Stimulated activated CD8-positive, alpha-beta memory T cell treated with anti-CD3 and anti-CD28 coated beads, Interleukin-7, amount 100 ng/mL, for 4 hours (primary cell): ENCODE measurements at regions not wholly inside any gene's neighbourhood (a gene's known extent, or its start where the extent isn't known, plus 50 kb on each side); places are given as distances from the start of the nearest gene placed in this dataset.
"Not testable (repeated sequence)": the region's sequence is repeated elsewhere in the genome, so short reads cannot be mapped to it uniquely, and the experiment has no call there.

Source experiments
- DNase-seq, 2 donors: peaks; one replicate each; pipeline ENCODE4 v3.0.0-alpha.2; 2020; ENCODE audit warnings: low read depth in 2 of 2

- no peak for DNase-seq
Observed at GRCh38 chr7:149635561-149636329, 137.6 kb downstream of the ZNF467 start.

GRCh38 chr7:149633976-149634945, 136.7 kb upstream of the ZNF746 start:
- DNase-seq, result no peak

- not testable (repeated sequence) for DNase-seq
Observed at GRCh38 chr7:149628361-149629149, 130.9 kb upstream of the ZNF746 start.

- DNase-seq, result no peak
Observed at GRCh38 chr7:149627911-149628310, 130.3 kb upstream of the ZNF746 start.

GRCh38 chr7:149626972-149627371, 129.4 kb upstream of the ZNF746 start:
- no peak for DNase-seq

GRCh38 chr7:149625947-149626392, 128.4 kb upstream of the ZNF746 start:
- DNase-seq, result no peak

- peak; percentile 27 to 44 for DNase-seq
Observed at GRCh38 chr7:149625340-149625946, 127.8 kb upstream of the ZNF746 start.

- DNase-seq, result peak; percentile 77 to 88
Observed at GRCh38 chr7:149624419-149625339, 127.1 kb upstream of the ZNF746 start.

GRCh38 chr7:149624006-149624405, 126.4 kb upstream of the ZNF746 start:
- DNase-seq, result peak; percentile 20 to 48

- DNase-seq, result not testable (repeated sequence)
Observed at GRCh38 chr7:149623262-149623997, 125.8 kb upstream of the ZNF746 start.

GRCh38 chr7:149622444-149623210, 125.0 kb upstream of the ZNF746 start:
- DNase-seq, result no peak

- peak; percentile 7 to 14 for DNase-seq
Observed at GRCh38 chr7:149621776-149622175, 124.2 kb upstream of the ZNF746 start.

GRCh38 chr7:149620961-149621360, 123.4 kb upstream of the ZNF746 start:
- DNase-seq, result peak; percentile 24 to 36

GRCh38 chr7:149616898-149617297, 119.3 kb upstream of the ZNF746 start:
- DNase-seq, result no peak

- DNase-seq, result no peak
Observed at GRCh38 chr7:149615690-149616270, 118.2 kb upstream of the ZNF746 start.

- no peak for DNase-seq
Observed at GRCh38 chr7:149610441-149611011, 112.9 kb upstream of the ZNF746 start.

- no peak for DNase-seq
Observed at GRCh38 chr7:149608168-149608567, 110.6 kb upstream of the ZNF746 start.

GRCh38 chr7:149607683-149608082, 110.1 kb upstream of the ZNF746 start:
- no peak for DNase-seq
